ENCODE measurements at regions not wholly inside any gene's neighbourhood (a gene's known extent, or its start where the extent isn't known, plus 50 kb on each side); places are given as distances from the start of the nearest gene placed in this dataset.

DNA sequence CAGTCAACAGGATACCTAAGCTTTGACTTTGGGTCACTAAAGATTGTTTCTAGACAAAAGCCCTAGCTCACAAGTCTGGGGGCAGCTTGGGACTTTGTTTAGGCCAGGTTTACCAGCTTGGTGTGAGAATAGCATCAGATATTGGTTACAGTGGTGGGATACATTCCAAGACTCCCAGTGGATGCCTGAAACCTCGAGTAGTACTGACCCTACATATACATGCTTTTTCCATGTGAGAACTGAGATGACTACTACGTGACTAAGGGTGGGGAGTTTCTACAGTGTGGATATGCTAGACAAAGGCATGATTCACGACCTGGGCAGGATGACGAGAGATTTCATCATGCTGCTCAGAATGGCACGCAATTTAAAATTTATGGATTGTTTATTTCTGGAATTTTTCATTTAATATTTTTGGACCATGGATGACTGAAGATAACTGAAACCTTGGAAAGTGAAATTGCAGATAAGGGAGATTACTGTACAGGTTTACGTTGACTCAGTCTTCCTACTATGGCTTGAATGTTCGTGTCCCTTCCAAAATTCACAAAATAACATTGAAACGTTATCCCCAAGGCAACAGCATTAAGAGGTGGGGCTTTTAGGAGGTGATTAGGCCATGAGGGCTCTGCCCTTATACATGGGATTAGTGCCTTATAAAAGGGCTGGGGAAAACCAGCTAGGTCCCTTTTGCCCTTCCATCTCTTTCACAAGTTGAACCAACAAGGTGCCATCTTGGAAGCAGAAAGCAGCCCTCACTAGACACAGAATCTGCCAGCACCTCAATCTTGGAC, 50.2 kb upstream of the CTAGE1 start:
- Mint-ChIP-seq H3K27ac (no peak overlapping the region), H3K4me1 (ENCODE audit: low read depth) (no peaks in the 10 kb centered on the region), H3K27me3 (no peaks in the 10 kb centered on the region), H3K9me3 (peaks cover 3% of the 10 kb centered on the region), H3K4me3 (no peak overlapping the region), H3K36me3 (ENCODE audit: low read depth) (no peaks in the 10 kb centered on the region)
- DNase-seq, result no peak

DNA sequence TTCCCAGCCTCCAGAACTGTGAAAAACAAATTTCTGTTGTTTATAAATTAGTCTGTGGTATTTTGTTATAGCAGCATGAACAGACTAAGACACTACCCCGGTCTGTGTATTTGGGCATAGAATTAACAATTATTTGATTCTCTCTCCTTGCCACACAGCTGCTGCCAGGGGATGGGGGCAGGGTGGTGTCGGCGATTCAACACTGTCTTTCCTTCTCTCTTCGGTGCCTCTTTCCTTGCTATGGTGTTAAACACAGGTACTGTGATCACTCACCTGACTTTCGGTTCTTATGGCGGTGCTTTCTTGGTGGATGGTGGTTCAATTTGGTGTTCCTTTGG, 50.8 kb upstream of the CTAGE1 start:
- Mint-ChIP-seq H3K4me1 (ENCODE audit: low read depth) (no peaks in the 10 kb centered on the region), H3K4me3 (no peak overlapping the region), H3K27me3 (no peaks in the 10 kb centered on the region), H3K9me3 (peaks cover 3% of the 10 kb centered on the region), H3K36me3 (ENCODE audit: low read depth) (no peaks in the 10 kb centered on the region), H3K27ac (no peak overlapping the region)
- no peak for DNase-seq

DNA sequence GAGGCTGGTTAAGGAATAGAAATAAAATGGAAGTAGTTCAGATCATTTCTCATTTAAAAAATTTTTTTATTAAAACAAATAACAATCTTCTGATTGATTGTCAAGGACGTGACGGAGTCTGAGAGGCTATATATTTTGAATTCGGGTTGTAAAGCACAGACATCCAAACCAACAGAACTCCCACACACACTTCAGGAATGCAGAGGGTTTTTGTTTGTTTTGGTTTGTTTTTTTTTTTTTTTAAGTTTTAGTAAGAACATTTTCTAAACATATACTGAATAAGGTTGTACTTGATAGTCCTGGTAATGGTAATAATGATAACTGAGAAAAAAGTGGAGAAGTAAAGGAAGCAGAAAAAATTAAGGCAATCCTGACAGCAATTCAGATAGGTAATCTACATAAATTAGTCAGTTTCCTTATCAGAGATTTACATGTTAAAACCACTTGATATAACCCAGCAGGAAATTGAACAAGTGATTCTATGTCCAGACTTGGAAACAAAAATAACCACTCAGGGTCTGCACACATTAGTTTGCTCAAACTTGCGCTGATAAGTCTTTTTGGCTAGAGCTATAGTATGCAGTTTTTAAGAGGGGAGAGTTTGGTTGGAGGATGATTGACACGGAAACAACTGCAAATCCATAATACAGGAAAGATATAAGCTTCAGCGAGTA, 51.5 kb upstream of the CTAGE1 start:
- H3K4me3 Mint-ChIP-seq, result no peak overlapping the region
- H3K36me3 Mint-ChIP-seq (ENCODE audit: low read depth), result no peaks in the 10 kb centered on the region
- no peak for DNase-seq
- no peaks in the 10 kb centered on the region for H3K4me1 Mint-ChIP-seq (ENCODE audit: low read depth)
- no peaks in the 10 kb centered on the region for H3K27me3 Mint-ChIP-seq
- no peak overlapping the region for H3K27ac Mint-ChIP-seq
- H3K9me3 Mint-ChIP-seq, result peaks cover 3% of the 10 kb centered on the region

DNA sequence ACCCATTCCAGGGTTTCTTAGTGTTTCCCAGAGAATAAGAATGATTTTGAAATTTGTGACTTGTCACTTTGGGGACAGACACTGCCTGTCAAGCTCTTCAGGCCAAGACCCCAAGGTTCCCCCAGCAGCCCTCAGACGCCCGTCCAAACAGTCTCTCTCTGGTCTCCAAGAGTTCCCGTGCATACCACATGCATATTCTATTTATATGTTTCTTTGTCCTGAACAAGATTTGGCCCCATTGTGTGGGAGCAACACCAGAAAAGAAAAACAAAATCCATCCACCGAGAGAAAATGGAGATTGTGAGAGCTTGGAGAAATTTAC, 52.2 kb upstream of the CTAGE1 start:
- Mint-ChIP-seq H3K4me3 (no peak overlapping the region), H3K9me3 (peaks cover 3% of the 10 kb centered on the region), H3K27me3 (no peaks in the 10 kb centered on the region), H3K4me1 (ENCODE audit: low read depth) (no peaks in the 10 kb centered on the region), H3K36me3 (ENCODE audit: low read depth) (no peaks in the 10 kb centered on the region), H3K27ac (no peak overlapping the region)
- DNase-seq, result no peak

DNA sequence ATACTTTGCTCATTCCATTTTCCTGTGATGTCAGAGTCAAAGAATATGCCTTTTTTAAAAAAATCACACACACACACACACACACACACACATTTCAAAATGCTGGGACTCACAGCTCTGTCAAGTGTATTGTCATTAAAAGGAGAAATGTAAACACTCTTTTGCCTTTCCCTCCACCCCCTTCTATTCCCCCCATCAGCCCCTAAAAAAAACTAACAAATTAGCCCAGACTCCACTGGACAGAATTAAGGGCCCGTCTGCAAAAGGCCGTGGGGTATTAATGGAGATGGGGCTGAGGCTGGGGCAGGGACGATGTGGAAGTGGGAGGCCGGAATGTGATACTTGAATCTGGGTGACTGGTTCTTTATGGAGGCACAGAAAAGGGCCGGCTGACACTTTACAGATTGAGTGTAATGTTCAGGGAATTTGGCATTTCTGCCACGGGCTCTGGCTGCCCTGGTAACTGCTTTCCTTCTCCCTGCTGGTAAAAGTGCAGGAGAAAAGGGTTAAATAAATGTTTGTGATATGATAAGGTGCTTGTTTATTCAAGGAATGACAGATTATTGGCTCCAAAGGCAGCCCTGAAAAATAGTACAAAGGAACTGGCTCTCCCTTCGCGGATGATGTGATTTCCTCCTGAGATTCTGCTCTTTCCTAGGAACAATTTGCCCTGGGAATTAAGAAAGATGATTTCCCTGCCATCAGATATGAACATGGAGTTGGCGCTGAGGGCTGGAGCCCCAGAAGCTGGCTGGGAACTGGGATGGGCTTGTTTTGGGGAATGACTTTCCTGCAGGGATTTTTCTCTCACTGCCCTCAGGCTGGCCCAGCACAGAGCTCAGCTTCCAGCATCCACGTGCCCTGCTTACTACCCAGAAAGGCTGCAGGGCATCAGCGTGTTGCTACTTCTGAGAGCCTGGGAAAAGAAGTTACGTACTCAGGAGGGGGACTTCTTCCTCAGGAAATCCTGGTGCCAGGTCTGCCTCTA, 52.8 kb upstream of the CTAGE1 start:
- Mint-ChIP-seq H3K4me3 (no peak overlapping the region), H3K9me3 (peaks cover 3% of the 10 kb centered on the region), H3K4me1 (ENCODE audit: low read depth) (no peaks in the 10 kb centered on the region), H3K36me3 (ENCODE audit: low read depth) (no peaks in the 10 kb centered on the region), H3K27ac (no peak overlapping the region), H3K27me3 (no peaks in the 10 kb centered on the region)
- DNase-seq, result no peak

DNA sequence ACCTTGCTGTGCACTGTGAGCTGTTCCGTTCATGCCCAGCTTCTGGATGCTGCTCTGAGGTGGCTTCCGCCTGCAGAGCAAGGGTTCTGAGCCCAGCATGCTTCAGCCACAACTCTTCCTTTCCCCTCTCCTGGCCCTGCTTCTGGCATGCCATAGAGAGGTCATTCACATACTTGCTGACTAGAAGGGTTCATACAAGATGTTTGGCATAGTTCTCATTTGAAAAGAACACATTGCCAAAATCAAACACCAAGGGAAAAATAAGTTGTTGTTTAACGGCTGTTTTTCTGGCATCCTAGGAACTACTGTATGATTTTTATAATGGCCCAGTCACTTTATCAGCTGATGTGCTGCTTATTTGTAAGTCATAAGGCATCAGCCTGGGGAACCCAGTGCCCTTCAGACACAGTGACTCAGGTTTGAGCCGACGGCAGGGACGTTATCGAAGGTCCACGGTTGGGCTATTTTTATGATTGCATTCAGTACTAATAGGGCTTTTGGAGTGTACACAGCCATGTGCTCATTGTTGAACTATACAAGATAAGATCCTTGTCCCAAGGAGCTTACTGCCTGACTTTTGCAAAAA, 53.9 kb upstream of the CTAGE1 start:
- no peaks in the 10 kb centered on the region for H3K36me3 Mint-ChIP-seq (ENCODE audit: low read depth)
- H3K27ac Mint-ChIP-seq, result no peak overlapping the region
- H3K9me3 Mint-ChIP-seq, result peaks cover 3% of the 10 kb centered on the region
- no peak for DNase-seq
- no peaks in the 10 kb centered on the region for H3K27me3 Mint-ChIP-seq
- no peaks in the 10 kb centered on the region for H3K4me1 Mint-ChIP-seq (ENCODE audit: low read depth)
- no peak overlapping the region for H3K4me3 Mint-ChIP-seq

DNA sequence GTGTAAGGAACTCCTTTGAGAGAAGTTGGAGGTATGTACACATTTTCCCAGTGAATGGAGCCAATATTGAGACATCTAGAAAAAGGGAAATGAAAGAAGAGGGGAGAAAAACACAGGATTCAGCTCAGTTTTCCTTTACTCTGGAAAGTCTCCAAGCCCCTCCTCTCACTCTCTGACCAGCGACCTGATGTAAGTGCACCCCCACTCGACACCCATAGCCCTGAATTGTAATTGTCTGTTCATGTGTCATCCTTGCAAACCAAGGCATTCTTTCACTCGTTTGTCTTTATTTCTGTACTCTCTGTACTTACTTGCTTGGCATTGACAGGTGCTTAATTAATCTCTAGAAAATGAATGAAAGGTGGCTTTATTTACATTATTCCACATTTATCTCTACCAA, 55.7 kb upstream of the CTAGE1 start:
- H3K9me3 Mint-ChIP-seq, result peaks cover 3% of the 10 kb centered on the region
- H3K4me3 Mint-ChIP-seq, result no peak overlapping the region
- H3K27me3 Mint-ChIP-seq, result no peaks in the 10 kb centered on the region
- DNase-seq, result no peak
- H3K4me1 Mint-ChIP-seq (ENCODE audit: low read depth), result no peaks in the 10 kb centered on the region
- H3K27ac Mint-ChIP-seq, result no peak overlapping the region
- no peaks in the 10 kb centered on the region for H3K36me3 Mint-ChIP-seq (ENCODE audit: low read depth)

DNA sequence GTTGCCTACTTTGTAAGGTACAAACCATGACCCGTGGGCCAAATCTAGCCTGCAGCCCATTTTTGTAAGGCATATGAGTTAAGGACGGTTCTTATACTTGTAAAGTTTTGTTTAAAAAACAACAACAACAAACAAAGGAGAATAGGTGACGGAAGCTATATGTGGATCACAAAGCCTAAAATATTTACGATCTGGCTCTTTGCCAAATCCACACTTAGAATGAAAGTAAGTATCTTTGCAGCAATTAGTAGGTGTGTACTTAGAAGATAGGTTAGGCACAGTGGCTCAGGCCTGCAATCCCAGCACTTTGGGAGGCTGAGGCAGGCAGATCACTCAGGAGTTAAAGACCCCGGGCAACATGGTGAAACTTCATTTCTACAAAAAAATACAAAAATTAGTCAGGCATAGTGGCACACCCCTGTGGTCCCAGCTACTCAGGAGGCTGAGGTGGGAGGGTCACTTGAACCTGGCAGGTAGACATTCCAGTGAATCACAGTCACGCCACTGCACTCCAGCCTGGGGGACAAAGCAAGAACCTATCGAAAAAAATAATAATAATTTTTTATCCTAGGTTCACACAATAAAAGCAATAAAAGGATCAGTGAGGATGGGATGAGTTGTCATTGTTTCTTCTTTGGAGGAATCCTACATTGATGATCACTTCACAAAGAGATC, 57.8 kb upstream of the CTAGE1 start:
- H3K9me3 Mint-ChIP-seq, result no peaks in the 10 kb centered on the region
- H3K4me3 Mint-ChIP-seq, result no peak overlapping the region
- no peaks in the 10 kb centered on the region for H3K4me1 Mint-ChIP-seq (ENCODE audit: low read depth)
- H3K27ac Mint-ChIP-seq, result no peak overlapping the region
- no peaks in the 10 kb centered on the region for H3K27me3 Mint-ChIP-seq
- no peaks in the 10 kb centered on the region for H3K36me3 Mint-ChIP-seq (ENCODE audit: low read depth)
- DNase-seq, result no peak

DNA sequence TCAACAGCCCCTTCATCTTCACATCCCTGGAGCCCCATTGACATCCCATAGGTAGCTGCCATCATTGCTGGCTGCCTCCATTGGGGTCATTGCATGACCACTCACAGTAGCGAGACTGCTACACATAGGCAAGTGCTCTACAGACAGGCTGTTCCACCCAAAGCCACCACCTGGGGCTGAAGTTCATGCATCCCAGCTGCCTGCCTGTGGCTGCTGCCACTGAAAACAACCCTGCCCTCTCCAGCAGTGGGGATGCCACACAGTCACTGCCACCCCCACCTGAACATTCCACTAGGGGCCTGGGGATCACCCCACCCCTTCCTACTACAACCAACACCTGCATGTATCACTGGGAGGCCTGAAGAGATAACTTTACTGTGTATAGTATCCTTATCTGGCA, 59.5 kb upstream of the CTAGE1 start:
- no peaks in the 10 kb centered on the region for H3K4me1 Mint-ChIP-seq (ENCODE audit: low read depth)
- no peaks in the 10 kb centered on the region for H3K9me3 Mint-ChIP-seq
- H3K4me3 Mint-ChIP-seq, result no peak overlapping the region
- DNase-seq, result no peak
- no peak overlapping the region for H3K27ac Mint-ChIP-seq
- no peaks in the 10 kb centered on the region for H3K27me3 Mint-ChIP-seq
- no peaks in the 10 kb centered on the region for H3K36me3 Mint-ChIP-seq (ENCODE audit: low read depth)

DNA sequence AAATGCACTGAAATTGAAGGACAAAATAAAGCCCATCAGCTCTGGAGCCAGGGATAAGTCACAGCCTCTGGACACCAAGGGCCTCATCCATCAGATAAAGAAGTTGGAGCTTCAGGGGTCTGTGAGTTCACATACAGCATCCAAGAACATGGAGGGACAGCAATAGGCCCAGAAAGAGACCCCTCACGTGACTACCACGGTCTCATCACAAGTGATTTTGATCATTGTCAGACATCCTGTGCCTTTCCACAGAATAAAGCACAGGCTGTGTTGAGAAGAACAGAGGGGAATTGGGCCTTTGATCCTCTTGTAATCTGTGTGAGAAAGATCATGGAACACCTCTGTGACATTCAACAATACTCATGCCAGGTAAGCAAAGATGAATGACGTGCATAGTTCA, 65.2 kb upstream of the CTAGE1 start:
- no peaks in the 10 kb centered on the region for H3K9me3 Mint-ChIP-seq
- H3K36me3 Mint-ChIP-seq (ENCODE audit: low read depth), result no peaks in the 10 kb centered on the region
- no peaks in the 10 kb centered on the region for H3K4me1 Mint-ChIP-seq (ENCODE audit: low read depth)
- H3K27me3 Mint-ChIP-seq, result no peaks in the 10 kb centered on the region
- no peak overlapping the region for H3K27ac Mint-ChIP-seq
- no peak for DNase-seq
- no peak overlapping the region for H3K4me3 Mint-ChIP-seq

DNA sequence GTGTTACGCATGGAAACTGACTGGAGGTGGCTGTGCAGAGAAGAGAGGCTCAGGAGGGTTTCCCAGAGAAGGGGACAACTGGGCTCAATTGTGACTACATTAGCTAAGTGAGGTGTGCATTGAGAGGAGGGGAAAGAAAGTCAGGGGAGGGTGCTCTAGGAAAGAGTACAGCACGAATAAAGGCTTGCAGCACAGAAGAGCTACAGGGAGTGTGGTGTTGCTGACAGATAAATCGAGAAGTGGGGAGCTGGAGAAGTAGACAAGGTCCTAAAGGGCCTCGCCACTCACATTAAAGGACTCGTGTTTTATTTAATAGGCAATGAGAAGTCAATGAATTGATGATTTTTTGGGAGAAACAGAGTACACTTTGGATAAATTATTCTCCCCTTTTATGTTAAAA, 65.7 kb upstream of the CTAGE1 start:
- Mint-ChIP-seq H3K9me3 (no peaks in the 10 kb centered on the region), H3K4me3 (no peak overlapping the region), H3K27ac (no peak overlapping the region), H3K27me3 (no peaks in the 10 kb centered on the region), H3K4me1 (ENCODE audit: low read depth) (no peaks in the 10 kb centered on the region), H3K36me3 (ENCODE audit: low read depth) (no peaks in the 10 kb centered on the region)
- DNase-seq, result no peak

DNA sequence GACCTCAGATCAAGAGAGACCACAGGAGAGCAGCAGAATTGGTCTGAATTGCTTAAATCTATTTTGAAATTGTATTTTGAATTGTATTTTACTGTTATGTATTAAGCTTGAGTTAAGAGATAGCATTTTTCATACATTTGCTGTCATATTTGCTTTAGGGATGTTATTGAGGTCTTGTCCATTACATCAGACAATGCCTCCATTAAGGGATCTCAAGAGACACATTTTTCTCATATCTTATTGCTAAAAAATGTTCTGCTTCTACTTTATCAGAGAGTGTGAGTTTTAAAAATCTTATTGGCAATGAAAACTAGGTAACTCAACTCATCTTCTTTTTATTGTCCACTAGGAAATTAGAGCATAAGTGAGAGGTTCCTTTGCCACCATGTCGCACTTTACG, 66.8 kb upstream of the CTAGE1 start:
- H3K4me1 Mint-ChIP-seq (ENCODE audit: low read depth), result no peaks in the 10 kb centered on the region
- no peak for DNase-seq
- peaks cover 2% of the 10 kb centered on the region for H3K27me3 Mint-ChIP-seq
- no peak overlapping the region for H3K27ac Mint-ChIP-seq
- H3K4me3 Mint-ChIP-seq, result no peak overlapping the region
- H3K36me3 Mint-ChIP-seq (ENCODE audit: low read depth), result no peaks in the 10 kb centered on the region
- H3K9me3 Mint-ChIP-seq, result no peaks in the 10 kb centered on the region

DNA sequence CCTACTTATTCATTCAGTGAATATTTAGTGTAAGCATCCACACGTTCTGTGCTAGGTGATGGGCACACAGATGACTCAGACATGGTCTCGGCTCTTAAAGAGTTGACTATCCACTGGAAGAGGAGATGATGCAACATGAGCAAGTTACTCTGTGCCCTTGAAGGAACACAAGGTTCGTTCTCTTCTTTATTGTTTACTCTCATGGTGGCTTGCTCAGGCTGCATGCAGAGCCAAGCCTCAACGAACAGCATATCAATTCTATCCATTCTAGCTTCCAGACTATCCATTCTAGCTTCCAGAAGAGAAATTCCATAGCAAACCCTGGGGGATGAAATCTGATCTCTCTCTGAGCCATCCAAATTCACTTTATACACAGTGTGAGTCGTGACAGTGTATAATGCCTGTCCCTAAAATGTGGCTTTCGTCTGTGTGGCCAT, 68.1 kb upstream of the CTAGE1 start:
- no peak for DNase-seq
- no peaks in the 10 kb centered on the region for H3K36me3 Mint-ChIP-seq (ENCODE audit: low read depth)
- no peaks in the 10 kb centered on the region for H3K4me1 Mint-ChIP-seq (ENCODE audit: low read depth)
- H3K27me3 Mint-ChIP-seq, result peaks cover 5% of the 10 kb centered on the region
- no peak overlapping the region for H3K27ac Mint-ChIP-seq
- no peak overlapping the region for H3K4me3 Mint-ChIP-seq
- H3K9me3 Mint-ChIP-seq, result no peaks in the 10 kb centered on the region

DNA sequence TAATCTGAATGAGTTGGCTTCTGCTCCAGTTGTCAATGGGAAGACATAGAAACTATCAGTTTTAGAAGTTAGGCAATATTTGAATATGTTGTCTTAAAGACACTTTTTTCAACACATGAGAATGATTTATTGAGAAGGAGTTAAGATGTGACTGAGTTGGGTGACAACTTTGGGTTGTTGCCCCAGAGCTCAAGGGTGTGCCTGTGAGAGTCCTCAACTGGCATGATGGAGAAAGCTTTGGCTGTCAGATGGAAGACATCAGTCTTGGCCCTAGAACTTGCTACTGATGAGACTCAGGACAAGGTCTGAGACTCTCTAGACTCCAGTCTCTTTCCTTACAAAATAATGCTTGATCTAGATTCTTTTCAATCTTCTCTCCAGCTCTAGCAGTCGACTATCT, 69.0 kb upstream of the CTAGE1 start:
- no peaks in the 10 kb centered on the region for H3K4me1 Mint-ChIP-seq (ENCODE audit: low read depth)
- DNase-seq, result no peak
- no peak overlapping the region for H3K4me3 Mint-ChIP-seq
- no peak overlapping the region for H3K27ac Mint-ChIP-seq
- no peaks in the 10 kb centered on the region for H3K36me3 Mint-ChIP-seq (ENCODE audit: low read depth)
- peaks cover 5% of the 10 kb centered on the region for H3K27me3 Mint-ChIP-seq
- H3K9me3 Mint-ChIP-seq, result no peaks in the 10 kb centered on the region

All from activated T-cell treated with anti-CD3 and anti-CD28 coated beads, Interleukin-2, amount 50 U/mL, for 24 hours (primary cell).